ENCODE measurements at regions not wholly inside any gene's neighbourhood (a gene's known extent, or its start where the extent isn't known, plus 50 kb on each side); places are given as distances from the start of the nearest gene placed in this dataset.
"Not testable (repeated sequence)": the region's sequence is repeated elsewhere in the genome, so short reads cannot be mapped to it uniquely, and the experiment has no call there.

- H3K27ac ChIP-seq (ENCODE audit: low read depth, low read length); H3K4me1 ChIP-seq (ENCODE audit: control insufficient read depth, low read length); H4K20me1 ChIP-seq (ENCODE audit: control insufficient read depth, insufficient read depth, low read depth, low read length); H3K4me2 ChIP-seq (ENCODE audit: low read length); H3K27me3 ChIP-seq (ENCODE audit: control insufficient read depth, low read length); H3K79me2 ChIP-seq (ENCODE audit: control insufficient read depth, low read length); H3K9me2 ChIP-seq (replicated peaks; ENCODE audit: control insufficient read depth, low read length); H3K36me3 ChIP-seq (ENCODE audit: control insufficient read depth, low read length); H3K4me3 ChIP-seq (ENCODE audit: low read length); H3K9me3 ChIP-seq (ENCODE audit: control insufficient read depth, insufficient read depth, low read length); H3F3A ChIP-seq (ENCODE audit: control insufficient read depth, insufficient read depth): not testable (repeated sequence)
Measured at GRCh38 chr21:10017757-10018156, 503.6 kb upstream of the TPTE start.

GRCh38 chr21:10021462-10021861, 499.9 kb upstream of the TPTE start:
- not testable (repeated sequence) for H3K27me3 ChIP-seq (ENCODE audit: control insufficient read depth, low read length); H3K4me1 ChIP-seq (ENCODE audit: control insufficient read depth, low read length); H3K4me3 ChIP-seq (ENCODE audit: low read length); H3K36me3 ChIP-seq (ENCODE audit: control insufficient read depth, low read length); H3K9me3 ChIP-seq (ENCODE audit: control insufficient read depth, insufficient read depth, low read length); H3K9me2 ChIP-seq (replicated peaks; ENCODE audit: control insufficient read depth, low read length); H4K20me1 ChIP-seq (ENCODE audit: control insufficient read depth, insufficient read depth, low read depth, low read length); H3F3A ChIP-seq (ENCODE audit: control insufficient read depth, insufficient read depth); H3K4me2 ChIP-seq (ENCODE audit: low read length); H3K27ac ChIP-seq (ENCODE audit: low read depth, low read length); H3K79me2 ChIP-seq (ENCODE audit: control insufficient read depth, low read length)

GRCh38 chr21:10022745-10023144, 498.6 kb upstream of the TPTE start:
- H3K27me3 ChIP-seq (ENCODE audit: control insufficient read depth, low read length); H3K4me1 ChIP-seq (ENCODE audit: control insufficient read depth, low read length); H3K79me2 ChIP-seq (ENCODE audit: control insufficient read depth, low read length); H3K4me3 ChIP-seq (ENCODE audit: low read length); H3K4me2 ChIP-seq (ENCODE audit: low read length); H3K27ac ChIP-seq (ENCODE audit: low read depth, low read length); H3K9me2 ChIP-seq (replicated peaks; ENCODE audit: control insufficient read depth, low read length); H3K9me3 ChIP-seq (ENCODE audit: control insufficient read depth, insufficient read depth, low read length); H4K20me1 ChIP-seq (ENCODE audit: control insufficient read depth, insufficient read depth, low read depth, low read length); H3F3A ChIP-seq (ENCODE audit: control insufficient read depth, insufficient read depth); H3K36me3 ChIP-seq (ENCODE audit: control insufficient read depth, low read length): not testable (repeated sequence)

Measured in DOHH2 (cell line).